ENCODE measurements at regions not wholly inside any gene's neighbourhood (a gene's known extent, or its start where the extent isn't known, plus 50 kb on each side); places are given as distances from the start of the nearest gene placed in this dataset.
"Not testable (repeated sequence)": the region's sequence is repeated elsewhere in the genome, so short reads cannot be mapped to it uniquely, and the experiment has no call there.

DNA sequence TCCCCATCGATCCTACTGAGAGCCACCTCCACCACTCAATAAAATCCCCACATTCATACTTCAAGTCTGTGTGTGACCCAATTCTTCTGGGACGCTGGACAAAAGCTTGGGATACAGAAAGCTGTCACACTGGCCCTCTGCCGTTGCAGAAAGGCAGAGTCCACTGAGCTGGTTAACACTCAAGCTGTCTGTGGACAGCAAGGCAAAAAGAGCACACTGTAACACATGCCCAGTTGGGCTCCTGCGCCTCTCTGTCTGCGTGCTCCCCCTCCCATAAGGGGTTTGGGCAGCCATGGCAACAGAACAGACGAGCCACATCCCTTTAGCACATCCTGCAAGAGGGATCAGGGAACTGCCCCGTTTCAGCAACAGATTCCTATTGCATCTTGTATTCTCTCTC lies 106.9 kb upstream of the RGPD4 start:
- Histone ChIP-seq H3K27ac (ENCODE audit: low read depth in 1 of 2, low read length in 1 of 2) (no peak overlapping the region), H3K9me3 (ENCODE audit: control insufficient read depth in 4 of 4, insufficient read depth in 3 of 4, low read length in 3 of 4) (no peaks in the 10 kb centered on the region), H3K4me3 (no peak overlapping the region), H3K9ac (ENCODE audit: insufficient read depth in 1 of 2, low read length in 2 of 2) (no peak overlapping the region), H3K36me3 (ENCODE audit: control insufficient read depth in 4 of 4, insufficient read depth in 4 of 4, low read length in 4 of 4) (no peaks in the 10 kb centered on the region), H3K4me1 (ENCODE audit: control insufficient read depth in 5 of 5, insufficient read depth in 5 of 5, low read length in 5 of 5) (no peaks in the 10 kb centered on the region), H3K27me3 (ENCODE audit: control insufficient read depth in 3 of 3, insufficient read depth in 3 of 3, low read length in 2 of 3) (no peaks in the 10 kb centered on the region)
- no peak for DNase-seq
- TF ChIP-seq, protein P1, sequence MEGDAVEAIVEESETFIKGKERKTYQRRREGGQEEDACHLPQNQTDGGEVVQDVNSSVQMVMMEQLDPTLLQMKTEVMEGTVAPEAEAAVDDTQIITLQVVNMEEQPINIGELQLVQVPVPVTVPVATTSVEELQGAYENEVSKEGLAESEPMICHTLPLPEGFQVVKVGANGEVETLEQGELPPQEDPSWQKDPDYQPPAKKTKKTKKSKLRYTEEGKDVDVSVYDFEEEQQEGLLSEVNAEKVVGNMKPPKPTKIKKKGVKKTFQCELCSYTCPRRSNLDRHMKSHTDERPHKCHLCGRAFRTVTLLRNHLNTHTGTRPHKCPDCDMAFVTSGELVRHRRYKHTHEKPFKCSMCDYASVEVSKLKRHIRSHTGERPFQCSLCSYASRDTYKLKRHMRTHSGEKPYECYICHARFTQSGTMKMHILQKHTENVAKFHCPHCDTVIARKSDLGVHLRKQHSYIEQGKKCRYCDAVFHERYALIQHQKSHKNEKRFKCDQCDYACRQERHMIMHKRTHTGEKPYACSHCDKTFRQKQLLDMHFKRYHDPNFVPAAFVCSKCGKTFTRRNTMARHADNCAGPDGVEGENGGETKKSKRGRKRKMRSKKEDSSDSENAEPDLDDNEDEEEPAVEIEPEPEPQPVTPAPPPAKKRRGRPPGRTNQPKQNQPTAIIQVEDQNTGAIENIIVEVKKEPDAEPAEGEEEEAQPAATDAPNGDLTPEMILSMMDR (IDR thresholded peaks at IDR 0.05; ENCODE audit: control extremely low read depth, extremely low read depth), result no peak
- no peak for ATAC-seq (ENCODE audit: insufficient read depth, low FRiP score)
- WGBS, 2 donors, result 70% methylated on average over 7 of the region's 7 CpGs

DNA sequence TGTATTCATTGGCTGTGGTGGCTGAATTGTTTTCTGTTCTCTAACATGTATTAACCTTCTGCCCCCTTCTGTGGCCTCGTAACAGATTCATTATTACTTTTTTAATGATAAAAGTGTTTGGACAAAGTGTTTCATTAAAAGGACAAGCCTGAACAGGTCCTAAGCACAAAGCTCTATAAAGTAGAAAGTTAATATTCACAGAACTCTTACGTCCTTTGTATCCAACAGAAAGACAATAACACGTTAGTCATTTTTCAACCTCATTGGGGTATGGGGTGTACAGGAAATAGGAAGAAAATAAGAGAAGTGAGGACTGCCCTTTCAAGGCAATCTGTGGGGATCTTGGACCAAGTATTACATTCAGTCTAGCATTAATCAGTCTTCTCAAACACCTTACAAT lies 105.5 kb upstream of the RGPD4 start:
- DNase-seq (no peak), ATAC-seq (ENCODE audit: insufficient read depth, low FRiP score) (no peak)
- Histone ChIP-seq H3K4me1 (ENCODE audit: control insufficient read depth in 5 of 5, insufficient read depth in 5 of 5, low read length in 5 of 5) (no peaks in the 10 kb centered on the region), H3K4me3 (no peak overlapping the region), H3K36me3 (ENCODE audit: control insufficient read depth in 4 of 4, insufficient read depth in 4 of 4, low read length in 4 of 4) (no peaks in the 10 kb centered on the region), H3K27ac (ENCODE audit: low read depth in 1 of 2, low read length in 1 of 2) (no peak overlapping the region), H3K27me3 (ENCODE audit: control insufficient read depth in 3 of 3, insufficient read depth in 3 of 3, low read length in 2 of 3) (no peaks in the 10 kb centered on the region), H3K9me3 (ENCODE audit: control insufficient read depth in 4 of 4, insufficient read depth in 3 of 4, low read length in 3 of 4) (no peaks in the 10 kb centered on the region), H3K9ac (ENCODE audit: insufficient read depth in 1 of 2, low read length in 2 of 2) (no peak overlapping the region)
- 67 to 75% methylated on average over 3 of the region's 3 CpGs for WGBS, 2 donors
- TF ChIP-seq, protein P1 (IDR thresholded peaks at IDR 0.05; ENCODE audit: control extremely low read depth, extremely low read depth), result no peak

DNA sequence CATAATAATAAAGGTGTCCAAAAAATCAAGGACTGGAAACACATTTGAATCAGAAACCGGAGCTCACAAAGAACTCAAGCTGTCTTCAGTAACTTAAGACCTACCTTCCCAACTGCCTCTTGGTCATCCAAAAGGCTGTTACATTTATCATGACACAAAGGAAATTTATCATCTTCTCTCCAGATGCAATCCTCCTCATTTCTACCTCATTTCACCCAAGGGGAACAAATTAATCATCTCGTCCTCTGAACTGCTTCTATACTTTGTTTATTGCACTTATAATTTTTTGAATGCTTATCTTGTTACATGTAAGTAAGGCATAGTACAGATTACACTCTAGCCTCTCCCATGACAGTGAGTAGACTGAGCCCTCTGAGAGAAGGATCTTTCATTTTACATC lies 105.1 kb upstream of the RGPD4 start:
- Histone ChIP-seq H3K9ac (ENCODE audit: insufficient read depth in 1 of 2, low read length in 2 of 2) (no peak overlapping the region), H3K9me3 (ENCODE audit: control insufficient read depth in 4 of 4, insufficient read depth in 3 of 4, low read length in 3 of 4) (no peaks in the 10 kb centered on the region), H3K27ac (ENCODE audit: low read depth in 1 of 2, low read length in 1 of 2) (no peak overlapping the region), H3K27me3 (ENCODE audit: control insufficient read depth in 3 of 3, insufficient read depth in 3 of 3, low read length in 2 of 3) (no peaks in the 10 kb centered on the region), H3K4me3 (no peak overlapping the region), H3K4me1 (ENCODE audit: control insufficient read depth in 5 of 5, insufficient read depth in 5 of 5, low read length in 5 of 5) (no peaks in the 10 kb centered on the region), H3K36me3 (ENCODE audit: control insufficient read depth in 4 of 4, insufficient read depth in 4 of 4, low read length in 4 of 4) (no peaks in the 10 kb centered on the region)
- no peak for ATAC-seq (ENCODE audit: insufficient read depth, low FRiP score)
- 78 to 88% methylated on average over 2 of the region's 2 CpGs for WGBS, 2 donors
- TF ChIP-seq, protein P1 (IDR thresholded peaks at IDR 0.05; ENCODE audit: control extremely low read depth, extremely low read depth), result no peak
- DNase-seq, result no peak

DNA sequence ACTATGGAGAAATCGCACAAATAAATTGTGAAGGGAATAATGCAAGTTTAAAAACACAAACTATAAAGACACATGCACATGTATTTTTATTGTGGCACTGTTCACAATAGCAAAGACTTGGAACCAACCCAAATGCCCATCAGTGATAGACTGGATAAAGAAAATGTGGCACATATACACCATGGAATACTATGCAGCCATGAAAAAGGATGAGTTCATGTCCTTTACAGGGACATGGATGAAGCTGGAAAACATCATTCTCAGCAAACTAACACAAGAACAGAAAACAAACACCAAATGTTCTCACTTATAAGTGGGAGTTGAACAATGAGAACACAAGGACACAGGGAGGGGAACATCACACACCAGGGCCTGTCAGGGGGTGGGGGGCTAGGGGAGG lies 100.9 kb upstream of the RGPD4 start:
- 97% methylated on average over 1 of the region's 1 CpG for WGBS, 2 donors
- not testable (repeated sequence) for H3K36me3 ChIP-seq (ENCODE audit: control insufficient read depth in 4 of 4, insufficient read depth in 4 of 4, low read length in 4 of 4); H3K9me3 ChIP-seq (ENCODE audit: control insufficient read depth in 4 of 4, insufficient read depth in 3 of 4, low read length in 3 of 4); H3K4me3 ChIP-seq; H3K27me3 ChIP-seq (ENCODE audit: control insufficient read depth in 3 of 3, insufficient read depth in 3 of 3, low read length in 2 of 3); H3K27ac ChIP-seq (ENCODE audit: low read depth in 1 of 2, low read length in 1 of 2); H3K9ac ChIP-seq (ENCODE audit: insufficient read depth in 1 of 2, low read length in 2 of 2); DNase-seq; ATAC-seq (ENCODE audit: insufficient read depth, low FRiP score); H3K4me1 ChIP-seq (ENCODE audit: control insufficient read depth in 5 of 5, insufficient read depth in 5 of 5, low read length in 5 of 5)
